Panc1 (cell line): ENCODE measurements at regions not wholly inside any gene's neighbourhood (a gene's known extent, or its start where the extent isn't known, plus 50 kb on each side); places are given as distances from the start of the nearest gene placed in this dataset.
"Not testable (repeated sequence)": the region's sequence is repeated elsewhere in the genome, so short reads cannot be mapped to it uniquely, and the experiment has no call there.

Experiments
- ATAC-seq: fragments of 200-7000 bp; cut with Tn5 transposase; 2 replicates; pipeline ENCODE4 v1.9.1; 2020; ENCODE audit warnings: mild to moderate bottlenecking, moderate library complexity
- BruUV-seq: library from RNA; stranded (reverse); fragments of 400-500 nt; replicated peaks from 2 replicates; lab custom pipeline; 2021; lab: Mats Ljungman, UMichigan
- CTCF ChIA-PET: fragments of 300-600 bp; sonication (Branson Sonifier 250); formaldehyde crosslinking; loops from one replicate; lab custom pipeline; 2022; ENCODE audit warnings: antibody characterized with exemption; lab: Charles Lee
- POLR2A ChIA-PET: fragments of 300-600 bp; sonication (Branson Sonifier 250); formaldehyde crosslinking; loops from one replicate; lab custom pipeline; 2022; ENCODE audit warnings: antibody characterized with exemption; lab: Charles Lee
- DNase-seq: peaks from one replicate; pipeline ENCODE4 v3.0.0-alpha.2; 2010; ENCODE audit warnings: low read depth, low spot score
- H3K27ac ChIP-seq: 2 replicates; pipeline ENCODE4 v1.5.1; 2011; ENCODE audit warnings: mild to moderate bottlenecking, low read length, inconsistent platforms
- H3K27me3 ChIP-seq: fragments of 200-500 bp; sonication (Bioruptor generic); 2 replicates; pipeline ENCODE4 v1.6.0; 2014; ENCODE audit warnings: low read length, inconsistent platforms; ENCODE audit not compliant: control insufficient read depth, insufficient read depth
- H3K36me3 ChIP-seq: fragments of 200-500 bp; sonication (Bioruptor generic); 2 replicates; pipeline ENCODE4 v1.5.1; 2014; ENCODE audit warnings: inconsistent platforms, mild to moderate bottlenecking, low read length, moderate library complexity; ENCODE audit not compliant: control insufficient read depth, insufficient read depth
- H3K4me1 ChIP-seq: 2 replicates; pipeline ENCODE4 v1.5.1; 2011; ENCODE audit warnings: inconsistent platforms, mild to moderate bottlenecking, low read length, moderate library complexity; ENCODE audit not compliant: control insufficient read depth, insufficient read depth
- H3K4me3 ChIP-seq, 2 experiments: 2 replicates each; pipeline ENCODE4 v1.5.1; 2011 to 2012; ENCODE audit warnings: low read depth in 2 of 2, low read length in 2 of 2, mild to moderate bottlenecking in 2 of 2, inconsistent platforms in 1 of 2, moderate library complexity in 1 of 2
- H3K9me3 ChIP-seq: fragments of 200-500 bp; sonication (Bioruptor generic); 2 replicates; pipeline ENCODE4 v1.5.1; 2014; ENCODE audit warnings: low read depth, mild to moderate bottlenecking, inconsistent platforms, low read length, moderate library complexity; ENCODE audit not compliant: control insufficient read depth, insufficient read depth
- CTCF ChIP-seq: fragments of 450-650 bp; IDR thresholded peaks from 2 replicates; pipeline ENCODE4 v1.5.1; 2017; ENCODE audit warnings: mild to moderate bottlenecking
- POLR2AphosphoS5 ChIP-seq: IDR thresholded peaks from 2 replicates; pipeline ENCODE4 v1.6.1; 2012; ENCODE audit warnings: mild to moderate bottlenecking, low read depth, low read length, moderate library complexity
- REST ChIP-seq, 2 experiments: IDR thresholded peaks; 2 replicates each; pipeline ENCODE4 v1.6.1; 2011 to 2012; ENCODE audit warnings: low read depth in 2 of 2, control low read depth in 1 of 2, low read length in 1 of 2, mild to moderate bottlenecking in 1 of 2, moderate library complexity in 1 of 2; ENCODE audit not compliant: insufficient read depth in 1 of 2
- SIN3A ChIP-seq: IDR thresholded peaks from 2 replicates; pipeline ENCODE4 v1.6.1; 2012; ENCODE audit warnings: low read depth, mild to moderate bottlenecking, low read length, moderate library complexity, borderline replicate concordance; ENCODE audit not compliant: insufficient read depth
- TCF7L2 ChIP-seq: IDR thresholded peaks from 2 replicates; pipeline ENCODE4 v1.6.1; 2011; ENCODE audit warnings: mild to moderate bottlenecking, low read depth, low read length, inconsistent platforms
- in situ Hi-C: cut with HindIII; loops from 2 replicates; pipeline ENCODE4 v1.10.0; 2016; ENCODE audit warnings: low sequenced_read_pairs, low pct_unique_long_range_greater_than_20kb
- intact Hi-C: fragments of 100-400 bp; cut with micrococcal nuclease; formaldehyde crosslinking; loops from one replicate; pipeline ENCODE4 v1.10.0; 2022; ENCODE audit not compliant: unreplicated experiment

GRCh38 chr4:3601108-3601690 is 69.0 kb upstream of the LRPAP1 start:
- H3K27me3 ChIP-seq, H3K27ac ChIP-seq, CTCF ChIA-PET, intact Hi-C loops, H3K4me3 ChIP-seq, DNase-seq, BruUV-seq, H3K9me3 ChIP-seq, ATAC-seq, in situ Hi-C loops, H3K36me3 ChIP-seq, POLR2A ChIA-PET, H3K4me1 ChIP-seq: not testable (repeated sequence)

- no peak overlapping the region for H3K4me3 ChIP-seq
- no peak overlapping the region for H3K27ac ChIP-seq
- POLR2A ChIA-PET, result no interaction called here
- no peaks in the 10 kb centered on the region for H3K4me1 ChIP-seq
- ATAC-seq (no peak), DNase-seq (no peak)
- TF ChIP-seq CTCF, result no peak
- TF ChIP-seq POLR2AphosphoS5, result no peak
- TF ChIP-seq REST (IDR thresholded peaks at IDR 0.05; ENCODE audit: insufficient read depth in 1 of 2, low read depth in 2 of 2, low read length in 1 of 2), result no peak
- H3K9me3 ChIP-seq, result no peaks in the 10 kb centered on the region
- intact Hi-C loops (no loop called here), in situ Hi-C loops (no loop called here)
- CTCF ChIA-PET, result no interaction called here
- no peaks in the 10 kb centered on the region for H3K36me3 ChIP-seq
- H3K27me3 ChIP-seq, result no peaks in the 10 kb centered on the region
- BruUV-seq, result no TSS peak
Measured at GRCh38 chr4:3599951-3600350, 67.7 kb upstream of the LRPAP1 start.

- TF ChIP-seq CTCF (no peak), TCF7L2 (no peak), SIN3A (no peak), POLR2AphosphoS5 (no peak), REST (IDR thresholded peaks at IDR 0.05; ENCODE audit: insufficient read depth in 1 of 2, low read depth in 2 of 2, low read length in 1 of 2) (no peak)
- in situ Hi-C loops (no loop called here), intact Hi-C loops (no loop called here)
- no peak for ATAC-seq
- H3K27me3 ChIP-seq, result no peaks in the 10 kb centered on the region
- ChIA-PET POLR2A (no interaction called here), CTCF (no interaction called here)
- no peaks in the 10 kb centered on the region for H3K9me3 ChIP-seq
- BruUV-seq, result no TSS peak
- no peak overlapping the region for H3K27ac ChIP-seq
- H3K36me3 ChIP-seq, result no peaks in the 10 kb centered on the region
- H3K4me3 ChIP-seq, result no peak overlapping the region
- DNase-seq, result no peak
- H3K4me1 ChIP-seq, result no peaks in the 10 kb centered on the region
Measured at GRCh38 chr4:3598695-3599227, 66.5 kb upstream of the LRPAP1 start.
